Fibroblast of skin of right quadriceps (primary cell): ENCODE measurements at regions not wholly inside any gene's neighbourhood (a gene's known extent, or its start where the extent isn't known, plus 50 kb on each side); places are given as distances from the start of the nearest gene placed in this dataset.
"Not testable (repeated sequence)": the region's sequence is repeated elsewhere in the genome, so short reads cannot be mapped to it uniquely, and the experiment has no call there.

Source experiments
- DNase-seq: peaks from one replicate; pipeline ENCODE4 v3.0.0-alpha.2; 2013

GRCh38 chr4:124938836-124939235 is 226.3 kb upstream of the ANKRD50 start:
- no peak for DNase-seq

GRCh38 chr4:124937993-124938392 is 225.5 kb upstream of the ANKRD50 start:
- DNase-seq = no peak

- no peak for DNase-seq
Observed at GRCh38 chr4:124936427-124936826, 223.9 kb upstream of the ANKRD50 start.

GRCh38 chr4:124934916-124935315 is 222.4 kb upstream of the ANKRD50 start:
- DNase-seq = no peak

GRCh38 chr4:124933521-124933920 is 221.0 kb upstream of the ANKRD50 start:
- no peak for DNase-seq

- DNase-seq = no peak
Observed at GRCh38 chr4:124932447-124932846, 219.9 kb upstream of the ANKRD50 start.

- peak; percentile 49 for DNase-seq
Observed at GRCh38 chr4:124931050-124931449, 218.5 kb upstream of the ANKRD50 start.

- DNase-seq = not testable (repeated sequence)
Observed at GRCh38 chr4:124922748-124923147, 210.2 kb upstream of the ANKRD50 start.

- DNase-seq = no peak
Observed at GRCh38 chr4:124918559-124919122, 206.1 kb upstream of the ANKRD50 start.

GRCh38 chr4:124915073-124915472 is 202.5 kb upstream of the ANKRD50 start:
- no peak for DNase-seq

GRCh38 chr4:124913237-124913636 is 200.7 kb upstream of the ANKRD50 start:
- DNase-seq = no peak

- DNase-seq = no peak
Observed at GRCh38 chr4:124910327-124910726, 197.8 kb upstream of the ANKRD50 start.

GRCh38 chr4:124907881-124908280 is 195.3 kb upstream of the ANKRD50 start:
- DNase-seq = peak; percentile 87

- DNase-seq = no peak
Observed at GRCh38 chr4:124905441-124905840, 192.9 kb upstream of the ANKRD50 start.

- DNase-seq = no peak
Observed at GRCh38 chr4:124904723-124905388, 192.3 kb upstream of the ANKRD50 start.

- DNase-seq = peak; percentile 76
Observed at GRCh38 chr4:124903995-124904722, 191.6 kb upstream of the ANKRD50 start.

- no peak for DNase-seq
Observed at GRCh38 chr4:124902001-124902515, 189.5 kb upstream of the ANKRD50 start.

GRCh38 chr4:124899997-124900396 is 187.5 kb upstream of the ANKRD50 start:
- no peak for DNase-seq

GRCh38 chr4:124890522-124890921 is 178.0 kb upstream of the ANKRD50 start:
- peak; percentile 55 for DNase-seq

- DNase-seq = no peak
Observed at GRCh38 chr4:124887739-124888138, 175.2 kb upstream of the ANKRD50 start.

- DNase-seq = no peak
Observed at GRCh38 chr4:124884316-124884715, 171.8 kb upstream of the ANKRD50 start.

GRCh38 chr4:124883632-124884031 is 171.1 kb upstream of the ANKRD50 start:
- no peak for DNase-seq

- no peak for DNase-seq
Observed at GRCh38 chr4:124879195-124879594, 166.7 kb upstream of the ANKRD50 start.

- DNase-seq = no peak
Observed at GRCh38 chr4:124874172-124874450, 161.6 kb upstream of the ANKRD50 start.
